HCT116 (cell line): ENCODE measurements at regions not wholly inside any gene's neighbourhood (a gene's known extent, or its start where the extent isn't known, plus 50 kb on each side); places are given as distances from the start of the nearest gene placed in this dataset.

Experiments
- ATAC-seq: fragments of 200-7000 bp; cut with Tn5 transposase; 2 replicates; pipeline ENCODE4 v1.9.1; 2020; ENCODE audit warnings: mild to moderate bottlenecking, moderate library complexity
- BruUV-seq: library from RNA; stranded (reverse); fragments of 400-500 nt; replicated peaks from 2 replicates; lab custom pipeline; 2021; lab: Mats Ljungman, UMichigan
- CTCF ChIA-PET: fragments of 300-600 bp; sonication (Branson Sonifier 250); formaldehyde crosslinking; loops from one replicate; lab custom pipeline; 2021; ENCODE audit warnings: antibody characterized with exemption; lab: Charles Lee
- POLR2A ChIA-PET: fragments of 300-600, 350-600 bp; sonication (Branson Sonifier 250); formaldehyde crosslinking; loops from one replicate; lab custom pipeline; 2021; ENCODE audit warnings: antibody characterized with exemption; lab: Charles Lee
- RAD21 ChIA-PET, 2 experiments: fragments of 300-600 bp; sonication (Branson Sonifier 250); formaldehyde crosslinking; loops; one replicate each; lab custom pipeline; 2023; ENCODE audit warnings: low total read pairs in 2 of 2; ENCODE audit not compliant: uncharacterized antibody in 2 of 2, unreplicated experiment in 2 of 2, low non-redundant PET in 1 of 2; lab: Charles Lee
- DNase-seq: peaks from one replicate; pipeline ENCODE4 v3.0.0-alpha.2; 2010; ENCODE audit warnings: low read depth, low spot score
- H2AFZ ChIP-seq: fragments of 200-600 bp; shearing (Covaris generic), sonication (generic); 2 replicates; pipeline ENCODE4 v1.6.1; 2017; ENCODE audit warnings: low read depth, mixed run types, mixed read lengths, antibody characterized with exemption, low read length; ENCODE audit not compliant: poor library complexity, severe bottlenecking
- H3K27ac ChIP-seq: 2 replicates; pipeline ENCODE4 v1.5.1; 2012; ENCODE audit warnings: low read depth, low read length
- H3K27me3 ChIP-seq: fragments of 200-600 bp; sonication (generic); 2 replicates; pipeline ENCODE4 v1.6.1; 2016; ENCODE audit warnings: mixed run types, low read length, mixed read lengths; ENCODE audit not compliant: insufficient read depth
- H3K36me3 ChIP-seq, 2 experiments: fragments of 200-500 bp in 1 of 2; fragments of 200-600 bp in 1 of 2; sonication (Bioruptor generic) in 1 of 2; sonication (generic) in 1 of 2; 2 replicates each; pipeline versions ENCODE4 v1.5.1 to v1.6.1; 2014 to 2016; ENCODE audit warnings: low read length in 2 of 2, inconsistent platforms in 1 of 2, mixed read lengths in 1 of 2, mixed run types in 1 of 2; ENCODE audit not compliant: insufficient read depth in 2 of 2, control insufficient read depth in 1 of 2
- H3K4me1 ChIP-seq, 2 experiments: fragments of 200-600 bp in 1 of 2; sonication (generic) in 1 of 2; 2 replicates each; pipeline versions ENCODE4 v1.5.1 to v1.6.1; 2012 to 2017; ENCODE audit warnings: low read length in 2 of 2, inconsistent platforms in 1 of 2, mild to moderate bottlenecking in 1 of 2, mixed read lengths in 1 of 2, mixed run types in 1 of 2, moderate library complexity in 1 of 2; ENCODE audit not compliant: insufficient read depth in 2 of 2, control insufficient read depth in 1 of 2
- H3K4me2 ChIP-seq: fragments of 200-600 bp; sonication (generic); 2 replicates; pipeline ENCODE4 v1.6.1; 2017; ENCODE audit warnings: mixed run types, low read length, mixed read lengths
- H3K4me3 ChIP-seq, 2 experiments: fragments of 200-600 bp in 1 of 2; sonication (generic) in 1 of 2; replicated peaks in 1 of 2; 2 replicates each; pipeline ENCODE4 v1.5.1; 2011 to 2016; ENCODE audit warnings: low read length in 2 of 2, control low read depth in 1 of 2, low read depth in 1 of 2, mild to moderate bottlenecking in 1 of 2, mixed read lengths in 1 of 2, mixed run types in 1 of 2
- H3K79me2 ChIP-seq: fragments of 200-600 bp; sonication (generic); 2 replicates; pipeline ENCODE4 v1.6.1; 2017; ENCODE audit warnings: mild to moderate bottlenecking, mixed run types, low read length, moderate library complexity, mixed read lengths; ENCODE audit not compliant: insufficient read depth
- H3K9ac ChIP-seq: fragments of 200-600 bp; sonication (generic); 2 replicates; pipeline ENCODE4 v1.6.1; 2016; ENCODE audit warnings: low read length, mixed read lengths
- H3K9me2 ChIP-seq: fragments of 200-600 bp; sonication (generic), shearing (Covaris generic); 2 replicates; pipeline ENCODE4 v1.6.1; 2017; ENCODE audit warnings: mixed run types, mild to moderate bottlenecking, moderate library complexity; ENCODE audit not compliant: insufficient read depth
- H3K9me3 ChIP-seq, 2 experiments: fragments of 200-500 bp in 1 of 2; fragments of 200-600 bp in 1 of 2; sonication (Bioruptor generic) in 1 of 2; sonication (generic) in 1 of 2; 2 replicates each; pipeline ENCODE4 v1.6.1; 2014 to 2017; ENCODE audit warnings: low read length in 2 of 2, mixed read lengths in 2 of 2, inconsistent platforms in 1 of 2, low read depth in 1 of 2, mild to moderate bottlenecking in 1 of 2, mixed run types in 1 of 2, moderate library complexity in 1 of 2; ENCODE audit not compliant: control insufficient read depth in 1 of 2, insufficient read depth in 1 of 2
- H4K20me1 ChIP-seq: fragments of 200-600 bp; sonication (generic), shearing (Covaris generic); 2 replicates; pipeline ENCODE4 v1.6.1; 2017; ENCODE audit warnings: mixed run types, mild to moderate bottlenecking, moderate library complexity; ENCODE audit not compliant: insufficient read depth
- CBX3 ChIP-seq: IDR thresholded peaks from 2 replicates; pipeline ENCODE4 v1.6.1; 2012; ENCODE audit warnings: low read depth
- EGR1 ChIP-seq: IDR thresholded peaks from 2 replicates; pipeline ENCODE4 v1.6.1; 2012; ENCODE audit warnings: low read depth
- ELF1 ChIP-seq: IDR thresholded peaks from 2 replicates; pipeline ENCODE4 v1.6.1; 2012; ENCODE audit warnings: low read depth, borderline replicate concordance
- EZH2 ChIP-seq: fragments of 200-600 bp; sonication (generic); IDR thresholded peaks from 2 replicates; pipeline ENCODE4 v1.6.1; 2017; ENCODE audit warnings: antibody characterized with exemption, mixed run types
- FOSL1 ChIP-seq: IDR thresholded peaks from 2 replicates; pipeline ENCODE4 v1.6.1; 2012; ENCODE audit warnings: low read depth
- POLR2A ChIP-seq: IDR thresholded peaks from 2 replicates; pipeline ENCODE4 v1.7.0; 2011; ENCODE audit warnings: borderline replicate concordance; ENCODE audit not compliant: insufficient read depth, insufficient read length; ENCODE audit errors: extremely low read depth
- POLR2AphosphoS5 ChIP-seq: IDR thresholded peaks from 2 replicates; pipeline ENCODE4 v1.6.1; 2011; ENCODE audit warnings: mild to moderate bottlenecking, low read depth, low read length, moderate library complexity
- RAD21 ChIP-seq: IDR thresholded peaks from 2 replicates; pipeline ENCODE4 v1.6.1; 2012; ENCODE audit warnings: low read depth, mild to moderate bottlenecking
- YY1 ChIP-seq: IDR thresholded peaks from 2 replicates; pipeline ENCODE4 v1.6.1; 2011; ENCODE audit warnings: low read length, low read depth, moderate library complexity, mild to moderate bottlenecking; ENCODE audit not compliant: insufficient replicate concordance; ENCODE audit errors: extremely low read depth
- intact Hi-C: fragments of 100-400 bp; cut with micrococcal nuclease; formaldehyde crosslinking; loops from 2 replicates; pipeline ENCODE4 v1.10.0; 2022
- TF ChIP-seq, protein P1 (sequence below), 3 experiments: fragments of 200-600 bp in 1 of 3; sonication (generic) in 1 of 3; IDR thresholded peaks in 2 of 3; conservative IDR thresholded peaks in 1 of 3; 2 replicates each; pipeline ENCODE4 v1.5.1; 2012 to 2017; ENCODE audit warnings: low read depth in 2 of 3, low read length in 2 of 3, antibody characterized with exemption in 1 of 3, borderline replicate concordance in 1 of 3, control low read depth in 1 of 3, mild to moderate bottlenecking in 1 of 3, mixed read lengths in 1 of 3, mixed run types in 1 of 3, moderate library complexity in 1 of 3; ENCODE audit not compliant: insufficient read depth in 1 of 3
- TF ChIP-seq, protein P2 (sequence below): IDR thresholded peaks from 2 replicates; pipeline ENCODE4 v1.6.1; 2011; ENCODE audit warnings: mild to moderate bottlenecking, low read length, moderate library complexity; ENCODE audit not compliant: insufficient replicate concordance; ENCODE audit errors: extremely low read depth

DNA sequence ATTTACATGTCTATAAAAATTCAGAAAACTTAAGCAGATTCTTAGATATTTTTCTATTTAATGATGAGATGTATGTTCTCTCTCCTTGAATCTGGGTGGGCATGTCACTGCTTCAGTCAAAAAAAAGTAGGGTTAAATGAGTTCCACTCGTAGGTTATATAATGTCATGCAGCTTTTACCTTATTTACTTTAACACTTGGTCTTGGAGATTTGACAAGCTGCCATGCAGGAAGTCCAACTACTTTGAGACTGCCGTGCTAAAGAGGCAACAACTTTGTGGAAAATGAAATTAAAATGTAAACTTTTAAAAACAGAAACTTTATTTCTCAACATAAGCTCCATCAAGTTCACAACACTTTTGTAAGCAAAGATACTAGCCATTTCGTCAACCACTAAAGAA, 1336.0 kb upstream of the CDH8 start:
- no peak overlapping the region for H3K27ac ChIP-seq
- H3K36me3 ChIP-seq: no peaks in the 10 kb centered on the region
- BruUV-seq: no TSS peak
- no peaks in the 10 kb centered on the region for H4K20me1 ChIP-seq
- H3K4me3 ChIP-seq: no peak overlapping the region
- H3K4me1 ChIP-seq: no peaks in the 10 kb centered on the region
- intact Hi-C loops: no loop called here
- no peaks in the 10 kb centered on the region for H3K79me2 ChIP-seq
- no peak overlapping the region for H3K4me2 ChIP-seq
- TF ChIP-seq YY1: no peak
- no peak for TF ChIP-seq CBX3
- no peaks in the 10 kb centered on the region for H3K27me3 ChIP-seq
- H3K9me3 ChIP-seq: peaks cover 8% of the 10 kb centered on the region in 2 experiments; a peak in 2 of 4 replicates
- H2AFZ ChIP-seq: no peak overlapping the region
- ChIA-PET POLR2A (no interaction called here), CTCF (no interaction called here), RAD21 (no interaction called here)
- H3K9ac ChIP-seq: no peak overlapping the region
- no peaks in the 10 kb centered on the region for H3K9me2 ChIP-seq
- no peak for DNase-seq
- no peak for ATAC-seq

DNA sequence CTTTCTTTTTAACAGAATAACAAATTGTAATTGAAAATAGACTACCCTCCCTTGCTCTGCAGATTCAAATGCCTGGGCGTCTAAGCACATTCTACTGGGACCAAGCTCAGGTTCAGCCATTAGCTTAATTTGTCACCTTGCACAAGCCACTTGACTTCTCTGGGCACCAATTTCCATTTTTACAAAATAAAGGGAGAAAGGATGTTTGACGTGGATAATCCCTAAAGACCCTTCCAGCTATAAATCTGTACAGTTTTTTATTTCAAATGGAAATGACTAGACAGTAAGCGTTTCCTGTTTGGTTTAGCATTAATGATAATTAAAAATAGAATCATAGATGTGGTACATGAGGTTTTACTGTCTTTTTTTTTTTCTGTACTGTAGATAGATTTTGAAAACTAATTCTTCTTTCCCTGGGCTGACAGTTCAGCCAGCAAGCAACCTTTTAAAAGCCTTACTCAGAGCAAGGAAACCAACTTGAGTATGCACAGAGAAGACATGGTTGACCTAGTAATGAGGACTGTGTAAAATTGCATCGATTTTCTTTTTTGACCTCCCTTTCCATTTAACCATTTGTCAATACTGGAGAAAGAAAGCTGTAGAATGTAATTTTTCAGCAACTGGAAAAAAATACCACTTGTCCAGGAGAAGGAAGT, 1329.5 kb upstream of the CDH8 start:
- Histone ChIP-seq H3K36me3 (no peaks in the 10 kb centered on the region), H4K20me1 (no peaks in the 10 kb centered on the region), H3K27me3 (no peaks in the 10 kb centered on the region), H3K9me2 (no peaks in the 10 kb centered on the region), H3K4me2 (no peak overlapping the region), H3K9ac (no peak overlapping the region), H3K9me3 (peaks cover 3 to 17% of the 10 kb centered on the region in 2 experiments; a peak in 2 of 4 replicates), H3K27ac (no peak overlapping the region), H3K4me3 (no peak overlapping the region), H2AFZ (no peak overlapping the region), H3K4me1 (no peaks in the 10 kb centered on the region), H3K79me2 (no peaks in the 10 kb centered on the region)
- ChIA-PET POLR2A (no interaction called here), RAD21 (no interaction called here), CTCF (no interaction called here)
- BruUV-seq: no TSS peak
- intact Hi-C loops: no loop called here
- DNase-seq (no peak), ATAC-seq (no peak)
- TF ChIP-seq POLR2AphosphoS5 (no peak), POLR2A (no peak), EGR1 (no peak), FOSL1 (no peak), CBX3 (no peak), RAD21 (no peak), EZH2 (no peak), ELF1 (no peak)
- TF ChIP-seq, protein P1, sequence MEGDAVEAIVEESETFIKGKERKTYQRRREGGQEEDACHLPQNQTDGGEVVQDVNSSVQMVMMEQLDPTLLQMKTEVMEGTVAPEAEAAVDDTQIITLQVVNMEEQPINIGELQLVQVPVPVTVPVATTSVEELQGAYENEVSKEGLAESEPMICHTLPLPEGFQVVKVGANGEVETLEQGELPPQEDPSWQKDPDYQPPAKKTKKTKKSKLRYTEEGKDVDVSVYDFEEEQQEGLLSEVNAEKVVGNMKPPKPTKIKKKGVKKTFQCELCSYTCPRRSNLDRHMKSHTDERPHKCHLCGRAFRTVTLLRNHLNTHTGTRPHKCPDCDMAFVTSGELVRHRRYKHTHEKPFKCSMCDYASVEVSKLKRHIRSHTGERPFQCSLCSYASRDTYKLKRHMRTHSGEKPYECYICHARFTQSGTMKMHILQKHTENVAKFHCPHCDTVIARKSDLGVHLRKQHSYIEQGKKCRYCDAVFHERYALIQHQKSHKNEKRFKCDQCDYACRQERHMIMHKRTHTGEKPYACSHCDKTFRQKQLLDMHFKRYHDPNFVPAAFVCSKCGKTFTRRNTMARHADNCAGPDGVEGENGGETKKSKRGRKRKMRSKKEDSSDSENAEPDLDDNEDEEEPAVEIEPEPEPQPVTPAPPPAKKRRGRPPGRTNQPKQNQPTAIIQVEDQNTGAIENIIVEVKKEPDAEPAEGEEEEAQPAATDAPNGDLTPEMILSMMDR (IDR thresholded peaks at IDR 0.05 in 2 of 3, conservative IDR thresholded peaks at IDR 0.05 in 1 of 3; ENCODE audit: borderline replicate concordance in 1 of 3, insufficient read depth in 1 of 3, low read depth in 2 of 3, low read length in 2 of 3): no peak
- TF ChIP-seq, protein P2, sequence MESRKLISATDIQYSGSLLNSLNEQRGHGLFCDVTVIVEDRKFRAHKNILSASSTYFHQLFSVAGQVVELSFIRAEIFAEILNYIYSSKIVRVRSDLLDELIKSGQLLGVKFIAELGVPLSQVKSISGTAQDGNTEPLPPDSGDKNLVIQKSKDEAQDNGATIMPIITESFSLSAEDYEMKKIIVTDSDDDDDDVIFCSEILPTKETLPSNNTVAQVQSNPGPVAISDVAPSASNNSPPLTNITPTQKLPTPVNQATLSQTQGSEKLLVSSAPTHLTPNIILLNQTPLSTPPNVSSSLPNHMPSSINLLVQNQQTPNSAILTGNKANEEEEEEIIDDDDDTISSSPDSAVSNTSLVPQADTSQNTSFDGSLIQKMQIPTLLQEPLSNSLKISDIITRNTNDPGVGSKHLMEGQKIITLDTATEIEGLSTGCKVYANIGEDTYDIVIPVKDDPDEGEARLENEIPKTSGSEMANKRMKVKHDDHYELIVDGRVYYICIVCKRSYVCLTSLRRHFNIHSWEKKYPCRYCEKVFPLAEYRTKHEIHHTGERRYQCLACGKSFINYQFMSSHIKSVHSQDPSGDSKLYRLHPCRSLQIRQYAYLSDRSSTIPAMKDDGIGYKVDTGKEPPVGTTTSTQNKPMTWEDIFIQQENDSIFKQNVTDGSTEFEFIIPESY: no peak
